HG02870 (cell line): ENCODE measurements at regions not wholly inside any gene's neighbourhood (a gene's known extent, or its start where the extent isn't known, plus 50 kb on each side); places are given as distances from the start of the nearest gene placed in this dataset.
A peak's percentile ranks its signal among the peaks of the same experiment; 100 is the strongest.

ENCODE experiments used
- ATAC-seq: cut with Tn5 transposase; IDR thresholded peaks from one replicate; pipeline ENCODE4 v1.9.1; 2021; ENCODE audit warnings: mild to moderate bottlenecking, moderate library complexity; ENCODE audit not compliant: unreplicated experiment

- ATAC-seq, result peak; percentile 93
Observed at GRCh38 chr10:121069061-121069850, 218.1 kb downstream of the WDR11 start.

GRCh38 chr10:121070275-121071070 is 219.3 kb downstream of the WDR11 start:
- ATAC-seq, result no peak

GRCh38 chr10:121071901-121072300 is 220.7 kb downstream of the WDR11 start:
- no peak for ATAC-seq

GRCh38 chr10:121073728-121074127 is 222.6 kb downstream of the WDR11 start:
- ATAC-seq, result no peak

- no peak for ATAC-seq
Observed at GRCh38 chr10:121076776-121077715, 225.9 kb downstream of the WDR11 start.

GRCh38 chr10:121078036-121078435 is 226.9 kb downstream of the WDR11 start:
- ATAC-seq, result no peak

- ATAC-seq, result no peak
Observed at GRCh38 chr10:121078672-121079102, 227.5 kb downstream of the WDR11 start.

GRCh38 chr10:121079226-121079625 is 228.1 kb downstream of the WDR11 start:
- ATAC-seq, result no peak

- ATAC-seq, result no peak
Observed at GRCh38 chr10:121080281-121080891, 229.2 kb downstream of the WDR11 start.

- ATAC-seq, result no peak
Observed at GRCh38 chr10:121081306-121081705, 230.1 kb downstream of the WDR11 start.

- no peak for ATAC-seq
Observed at GRCh38 chr10:121082984-121083383, 231.8 kb downstream of the WDR11 start.

GRCh38 chr10:121084016-121084674 is 233.0 kb downstream of the WDR11 start:
- ATAC-seq, result no peak

GRCh38 chr10:121084675-121085070 is 233.5 kb downstream of the WDR11 start:
- no peak for ATAC-seq

- no peak for ATAC-seq
Observed at GRCh38 chr10:121085367-121085766, 234.2 kb downstream of the WDR11 start.

- ATAC-seq, result no peak
Observed at GRCh38 chr10:121087129-121087528, 236.0 kb downstream of the WDR11 start.

GRCh38 chr10:121087688-121088087 is 236.5 kb downstream of the WDR11 start:
- no peak for ATAC-seq

- ATAC-seq, result no peak
Observed at GRCh38 chr10:121088524-121088923, 237.4 kb downstream of the WDR11 start.

- no peak for ATAC-seq
Observed at GRCh38 chr10:121089434-121089833, 238.3 kb downstream of the WDR11 start.

GRCh38 chr10:121091961-121092719 is 241.0 kb downstream of the WDR11 start:
- ATAC-seq, result no peak
